A549 (cell line): ENCODE measurements at regions not wholly inside any gene's neighbourhood (a gene's known extent, or its start where the extent isn't known, plus 50 kb on each side); places are given as distances from the start of the nearest gene placed in this dataset.

Source experiments
- ATAC-seq, 2 experiments: fragments of 200-7000 bp in 1 of 2; fragments of >200 bp in 1 of 2; cut with Nextera tagmentation in 1 of 2; cut with Tn5 transposase in 1 of 2; 3 replicates each; pipeline versions ENCODE4 v1.8.0 to v1.9.1; 2018 to 2020; ENCODE audit warnings: mild to moderate bottlenecking in 1 of 2, moderate library complexity in 1 of 2
- CTCF ChIA-PET: fragments of 300-600 bp; sonication (Branson Sonifier 250); formaldehyde crosslinking; extraction: SDS; loops from one replicate; lab custom pipeline; 2021; ENCODE audit warnings: antibody characterized with exemption, inconsistent platforms; lab: Yijun Ruan, JAX
- POLR2A ChIA-PET: fragments of 350-600 bp; formaldehyde crosslinking; extraction: SDS; loops from one replicate; lab custom pipeline; 2021; ENCODE audit warnings: antibody characterized with exemption, inconsistent platforms; lab: Yijun Ruan, JAX
- DNase-seq, 2 experiments: peaks; one replicate each; pipeline versions ENCODE4 v3.0.0 to v3.0.0-alpha.2; 2011 to 2016; ENCODE audit warnings: low read depth in 1 of 2, low spot score in 1 of 2
- FAIRE-seq: peaks from 2 replicates; lab custom pipeline; 2011; peaks lifted over from hg19 to GRCh38; lab: Jason Lieb, UNC
- H3K27ac ChIP-seq, 2 experiments: fragments of >200 bp; sonication (Bioruptor Twin); formaldehyde crosslinking; 3 replicates each; pipeline ENCODE4 v1.5.1; 2016 to 2017
- H3K4me1 ChIP-seq: fragments of >200 bp; sonication (Bioruptor Twin); formaldehyde crosslinking; 3 replicates; pipeline ENCODE4 v1.6.1; 2016
- H3K4me2 ChIP-seq: fragments of >200 bp; sonication (Bioruptor Twin); formaldehyde crosslinking; 3 replicates; pipeline ENCODE4 v1.6.1; 2016
- H3K4me3 ChIP-seq: fragments of >200 bp; sonication (Bioruptor Twin); formaldehyde crosslinking; 3 replicates; pipeline ENCODE4 v1.5.1; 2016
- H3K9me3 ChIP-seq: fragments of >200 bp; sonication (Bioruptor Twin); formaldehyde crosslinking; 3 replicates; pipeline ENCODE4 v1.6.1; 2016
- CHD4 ChIP-seq: fragments of 200-600 bp; sonication (generic); IDR thresholded peaks from 2 replicates; pipeline ENCODE4 v1.6.1; 2016; ENCODE audit warnings: antibody characterized with exemption, mild to moderate bottlenecking, borderline replicate concordance
- CTCF ChIP-seq: fragments of >200 bp; sonication (Bioruptor Twin); formaldehyde crosslinking; IDR thresholded peaks from 3 replicates; pipeline ENCODE4 v1.5.1; 2016
- PHF8 ChIP-seq: fragments of 200-600 bp; sonication (generic); IDR thresholded peaks from 2 replicates; pipeline ENCODE4 v1.6.1; 2016; ENCODE audit warnings: low read depth, mild to moderate bottlenecking, antibody characterized with exemption, moderate library complexity, borderline replicate concordance
- RCOR1 ChIP-seq: fragments of 150-350 bp; IDR thresholded peaks from 2 replicates; pipeline ENCODE4 v1.6.1; 2014; ENCODE audit warnings: antibody characterized with exemption, low read length, low read depth
- ZSCAN20 ChIP-seq: fragments of 250-450 bp; sonication (Bioruptor Pico); IDR thresholded peaks from 2 replicates; pipeline ENCODE4 v1.8.0; 2022; ENCODE audit warnings: mild to moderate bottlenecking, moderate library complexity
- WGBS: methylation state at CpG from one replicate; pipeline ENCODE4 v1.1.6; 2017; ENCODE audit errors: missing lambda C conversion rate; 5-methylcytosine and 5-hydroxymethylcytosine counted together

- TF ChIP-seq RCOR1 = no peak
- TF ChIP-seq PHF8 = no peak
- TF ChIP-seq CHD4 = no peak
- TF ChIP-seq CTCF = no peak
- TF ChIP-seq ZSCAN20 = no peak
- Histone ChIP-seq H3K9me3 (no peaks in the 10 kb centered on the region), H3K27ac (no peak overlapping the region), H3K4me2 (no peak overlapping the region), H3K4me3 (no peak overlapping the region), H3K4me1 (no peaks in the 10 kb centered on the region)
- 60% methylated on average over 3 of the region's 3 CpGs for WGBS
- FAIRE-seq (no peak), ATAC-seq (no peak), DNase-seq (no peak)
- POLR2A ChIA-PET = no interaction called here
- CTCF ChIA-PET = interaction anchor here (1.5 kb wide), 1 partner anchor 10 kb away, joined by 3 read pairs; no protein-coding TSS in a partner anchor
These were observed 53.3 kb upstream of the LNX1 start for GRCh38 chr4:53644607-53645006.
